ENCODE measurements at regions not wholly inside any gene's neighbourhood (a gene's known extent, or its start where the extent isn't known, plus 50 kb on each side); places are given as distances from the start of the nearest gene placed in this dataset.

- TF ChIP-seq TAF1 (IDR thresholded peaks at IDR 0.05; ENCODE audit: borderline replicate concordance, low read depth, low read length), result no peak
- TF ChIP-seq POLR2A (IDR thresholded peaks at IDR 0.05; ENCODE audit: low read depth, low read length), result no peak
- TF ChIP-seq POLR2AphosphoS5 (IDR thresholded peaks at IDR 0.05; ENCODE audit: low read depth, low read length), result no peak
Observed at GRCh38 chr13:104567114-104567513, 1500.9 kb upstream of the SLC10A2 start.

All from GM12892 (cell line).